ENCODE measurements at regions not wholly inside any gene's neighbourhood (a gene's known extent, or its start where the extent isn't known, plus 50 kb on each side); places are given as distances from the start of the nearest gene placed in this dataset.
"Not testable (repeated sequence)": the region's sequence is repeated elsewhere in the genome, so short reads cannot be mapped to it uniquely, and the experiment has no call there.

DNA sequence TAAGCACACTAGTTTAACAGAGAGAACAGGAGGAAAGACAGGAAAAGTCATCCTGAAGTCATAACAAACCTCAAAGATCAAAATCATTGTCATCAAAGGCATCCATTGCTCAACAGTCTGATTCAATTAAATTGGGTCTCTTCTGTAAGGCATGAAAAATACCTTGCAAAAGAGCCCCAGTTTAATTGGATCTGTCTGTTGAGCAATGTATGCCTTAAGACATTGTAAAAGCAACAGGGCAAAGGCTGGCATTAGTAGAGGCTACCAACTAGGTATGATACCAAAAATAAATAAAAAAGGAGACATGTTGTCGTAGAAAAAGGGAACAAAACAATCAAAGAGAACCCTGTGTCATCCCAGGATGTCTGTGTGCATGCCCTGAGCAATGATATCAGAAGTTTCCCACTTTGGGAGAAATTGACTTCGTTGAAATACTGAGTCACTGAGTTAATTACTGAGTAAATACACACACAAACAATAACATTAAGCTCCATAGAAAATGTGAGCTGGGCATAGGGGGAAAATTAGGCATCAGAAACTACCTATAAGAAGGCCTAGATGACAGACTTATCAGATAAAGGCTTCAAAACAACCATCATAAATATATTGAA, 1013.8 kb upstream of the CITED2 start:
- no peak for DNase-seq

DNA sequence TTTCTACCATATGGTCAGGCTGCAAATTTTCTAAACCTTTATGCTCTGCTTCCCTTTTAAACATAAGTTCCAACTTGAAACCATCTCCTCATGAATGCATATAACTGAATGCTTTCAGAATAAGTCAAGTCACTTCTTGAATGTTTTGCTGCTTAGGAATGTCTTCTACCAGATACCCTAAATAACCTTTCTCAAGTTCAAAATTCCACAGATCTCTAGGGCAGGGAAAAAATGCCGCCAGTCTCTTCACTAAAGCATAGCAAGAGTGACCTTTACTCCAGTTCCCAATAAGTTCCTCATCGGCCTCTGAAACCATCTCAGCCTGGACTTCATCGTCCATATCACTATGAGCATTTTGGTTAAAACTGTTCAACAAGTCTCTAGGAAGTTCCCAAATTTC, 1011.2 kb upstream of the CITED2 start:
- DNase-seq, result no peak

DNA sequence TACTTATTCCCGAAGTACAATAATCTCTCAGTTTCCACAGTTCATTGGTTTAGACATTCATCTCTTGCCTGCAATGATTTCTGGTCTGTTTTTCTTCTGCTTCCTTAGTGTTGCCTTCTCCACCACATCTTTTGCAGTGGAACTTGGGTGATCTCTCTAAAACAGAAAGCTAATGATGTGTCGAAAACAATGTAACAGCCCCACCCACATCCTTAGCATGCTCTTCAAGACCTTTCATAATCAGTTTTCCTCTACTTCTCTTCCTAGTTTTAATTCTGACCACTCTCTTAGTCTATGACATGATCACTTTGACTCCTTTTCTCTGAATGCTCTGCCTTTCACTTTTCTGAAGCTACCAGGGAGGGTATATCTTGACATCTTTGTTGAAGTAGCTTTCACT, 1007.9 kb upstream of the CITED2 start:
- DNase-seq, result no peak

DNA sequence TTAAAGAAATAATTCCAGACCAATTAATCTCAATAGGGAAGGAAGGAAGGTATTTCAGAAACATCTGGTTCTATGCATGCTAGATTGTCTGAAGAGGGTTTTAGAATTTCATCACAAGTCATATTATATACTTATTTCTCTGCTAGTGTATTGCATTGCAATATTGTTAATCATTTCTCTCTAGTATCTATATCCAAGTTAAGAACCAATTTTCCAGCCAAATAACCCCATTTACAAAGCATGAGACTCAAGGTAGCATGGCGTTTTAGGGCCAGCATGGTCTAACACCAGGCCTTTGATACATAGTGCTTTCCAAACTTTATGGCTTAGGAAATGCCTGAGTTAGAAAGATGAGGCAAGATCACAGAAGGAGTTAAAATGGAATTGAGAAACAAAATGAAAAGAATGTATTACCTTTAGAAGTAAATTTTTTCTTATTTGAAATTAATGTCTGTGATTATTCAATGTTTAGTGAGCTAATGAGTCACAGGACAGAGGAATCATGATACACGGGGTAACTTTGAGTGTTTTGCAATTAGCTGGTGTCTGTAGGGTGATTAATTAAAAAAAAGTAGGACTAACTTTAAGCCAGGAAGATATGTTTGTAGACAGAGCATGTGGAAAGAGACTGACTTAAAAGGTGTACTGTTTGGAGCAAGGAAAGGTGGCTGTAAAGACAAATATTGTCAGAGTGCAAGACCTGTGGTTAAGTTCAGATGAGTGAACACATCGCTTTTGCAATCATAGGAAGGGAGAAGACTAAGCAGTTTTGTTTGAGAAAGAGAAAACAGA, 1006.2 kb upstream of the CITED2 start:
- no peak for DNase-seq

DNA sequence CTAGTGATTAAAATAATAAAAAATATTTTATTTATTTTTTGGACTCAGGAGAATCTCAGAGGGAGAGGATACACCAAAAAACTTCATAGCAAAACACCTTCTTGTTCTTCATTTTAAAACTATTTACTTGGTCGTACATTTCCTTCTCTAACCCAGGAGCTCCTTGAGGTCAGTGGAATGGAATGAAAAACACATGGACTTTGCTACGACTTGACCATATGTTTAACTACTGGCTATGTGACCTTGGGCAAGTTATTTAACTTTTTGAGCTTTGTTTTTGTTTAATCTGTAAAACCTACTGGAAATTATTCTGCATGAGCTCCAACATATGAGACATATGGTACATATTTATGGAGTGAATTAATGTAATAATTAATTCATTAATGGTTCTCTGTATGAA, 1005.5 kb upstream of the CITED2 start:
- no peak for DNase-seq

DNA sequence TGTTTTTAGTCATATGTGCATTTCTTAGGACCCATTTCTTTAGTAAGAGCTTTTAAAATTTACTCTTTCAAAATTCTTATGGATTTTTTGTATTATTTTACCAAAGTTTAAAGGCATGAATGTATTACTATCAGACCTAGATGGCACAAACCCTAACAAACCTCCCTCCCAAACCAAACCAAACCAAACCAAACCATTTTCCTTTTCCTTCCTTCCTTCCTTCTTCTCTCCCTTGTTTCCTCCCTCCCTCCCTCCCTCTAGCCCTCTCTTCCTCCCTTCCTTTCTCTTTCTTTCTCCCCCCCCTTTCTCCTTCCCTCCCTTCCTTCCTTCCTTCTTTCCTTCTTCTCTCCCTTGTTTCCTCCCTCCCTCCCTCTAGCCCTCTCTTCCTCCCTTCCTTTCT, 1001.8 kb upstream of the CITED2 start:
- DNase-seq, result no peak

DNA sequence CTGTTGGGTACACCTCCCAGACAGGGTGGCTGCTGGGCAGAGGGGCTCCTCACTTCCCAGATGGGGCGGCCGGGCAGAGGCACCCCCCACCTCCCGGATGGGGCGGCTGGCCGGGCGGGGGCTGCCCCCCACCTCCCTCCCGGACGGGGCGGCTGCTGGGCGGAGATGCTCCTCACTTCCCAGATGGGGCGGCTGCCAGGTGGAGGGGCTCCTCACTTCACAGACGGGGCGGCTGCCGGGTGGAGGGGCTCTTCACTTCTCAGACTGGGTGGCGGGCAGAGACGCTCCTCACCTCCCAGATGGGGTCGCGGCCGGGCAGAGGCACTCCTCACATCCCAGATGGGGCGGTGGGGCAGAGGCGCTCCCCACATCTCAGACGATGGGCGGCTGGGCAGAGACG, 999.3 kb upstream of the CITED2 start:
- DNase-seq, result not testable (repeated sequence)

DNA sequence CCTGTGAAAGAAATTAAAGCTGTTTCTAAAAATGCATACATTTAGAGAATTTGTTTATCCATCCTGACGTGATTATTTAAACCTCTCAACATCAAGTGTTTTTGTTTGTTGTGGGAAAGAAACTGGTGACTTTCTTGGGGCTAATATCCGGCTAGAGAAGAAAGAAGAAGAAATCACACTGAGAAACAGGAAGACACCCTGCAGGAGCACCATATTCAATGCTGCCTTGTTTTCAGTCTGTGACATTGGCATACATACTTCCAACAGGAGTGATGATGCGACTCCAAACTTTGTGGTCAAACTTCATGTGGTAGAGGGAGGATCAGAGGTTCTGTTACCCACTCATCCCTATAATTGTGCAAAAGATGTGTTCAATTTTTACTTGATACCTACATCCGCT, 997.6 kb upstream of the CITED2 start:
- no peak for DNase-seq

DNA sequence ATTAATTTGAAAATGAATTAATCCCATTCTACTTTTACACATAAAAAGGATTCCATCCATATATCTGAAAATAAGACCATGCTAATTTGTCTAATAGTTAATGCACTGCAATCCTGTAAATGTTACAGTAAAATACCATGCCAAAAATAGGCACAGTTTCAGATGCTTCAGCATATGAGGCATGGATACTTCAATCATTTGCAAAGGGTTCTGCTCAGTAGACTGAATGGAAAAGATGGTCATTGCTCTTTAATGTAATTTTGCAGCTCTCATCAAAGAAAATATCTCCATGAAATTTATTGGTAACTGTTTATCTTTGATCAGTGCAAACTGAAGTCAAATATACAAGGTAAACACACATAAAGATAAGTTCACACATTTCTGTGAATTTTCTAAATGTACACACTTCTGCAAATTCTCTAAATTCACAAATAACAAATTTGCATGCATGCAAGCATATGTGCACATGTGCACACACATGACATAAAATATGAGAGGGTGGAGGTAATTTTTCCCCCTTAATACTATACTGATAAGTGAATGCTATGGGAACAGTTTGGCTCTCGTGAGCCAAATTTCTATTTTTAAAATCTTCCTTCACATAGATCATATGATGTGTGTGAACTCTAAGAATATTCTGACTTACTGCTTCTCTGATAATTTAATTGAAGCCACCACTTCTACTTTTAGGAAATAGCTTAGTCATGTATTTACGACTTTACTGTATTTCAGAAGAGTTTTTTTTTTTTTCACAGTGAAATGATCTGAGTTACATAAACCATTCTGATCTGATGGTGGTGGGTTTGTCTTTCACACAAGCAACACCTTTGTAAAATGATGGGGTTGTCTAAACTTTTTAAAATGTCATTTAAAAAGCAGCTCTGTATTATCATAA, 996.8 kb upstream of the CITED2 start:
- DNase-seq, result no peak

DNA sequence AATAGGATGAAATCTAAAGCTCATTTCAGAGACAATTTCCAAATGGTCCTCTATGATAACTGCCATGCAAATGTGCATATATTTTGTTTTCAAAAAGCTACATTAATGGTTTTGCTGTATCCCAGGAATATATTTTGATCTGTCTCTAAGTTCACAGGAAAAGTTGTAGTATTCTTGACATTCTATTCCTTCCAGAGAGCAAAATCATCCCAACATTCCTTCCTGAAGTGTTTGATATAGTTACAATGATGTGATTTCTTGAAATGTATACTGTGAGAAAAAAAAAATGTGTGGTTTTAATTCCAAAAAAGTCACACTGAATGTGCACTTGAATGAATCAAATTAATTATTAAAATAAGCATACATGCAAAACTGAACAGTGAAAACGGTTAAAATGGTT, 996.0 kb upstream of the CITED2 start:
- no peak for DNase-seq

DNA sequence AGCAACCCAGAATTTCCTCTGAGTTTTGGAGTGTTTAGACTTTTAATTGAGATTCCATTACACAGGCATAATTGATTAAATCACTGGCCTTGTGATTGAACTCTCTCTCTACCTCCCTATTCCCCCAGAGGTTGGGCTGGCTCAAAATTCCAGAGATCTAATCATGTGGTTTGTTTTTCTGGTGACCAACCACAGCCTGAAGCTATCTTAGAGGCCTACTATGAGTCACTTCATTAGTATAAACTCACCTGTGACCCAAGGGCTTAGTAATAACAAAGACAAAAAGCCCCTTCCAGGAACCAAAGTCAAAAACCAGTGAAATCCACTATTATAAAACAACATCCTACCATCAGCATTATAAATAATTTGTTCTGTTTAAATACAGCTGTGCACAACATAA, 992.5 kb upstream of the CITED2 start:
- no peak for DNase-seq

DNA sequence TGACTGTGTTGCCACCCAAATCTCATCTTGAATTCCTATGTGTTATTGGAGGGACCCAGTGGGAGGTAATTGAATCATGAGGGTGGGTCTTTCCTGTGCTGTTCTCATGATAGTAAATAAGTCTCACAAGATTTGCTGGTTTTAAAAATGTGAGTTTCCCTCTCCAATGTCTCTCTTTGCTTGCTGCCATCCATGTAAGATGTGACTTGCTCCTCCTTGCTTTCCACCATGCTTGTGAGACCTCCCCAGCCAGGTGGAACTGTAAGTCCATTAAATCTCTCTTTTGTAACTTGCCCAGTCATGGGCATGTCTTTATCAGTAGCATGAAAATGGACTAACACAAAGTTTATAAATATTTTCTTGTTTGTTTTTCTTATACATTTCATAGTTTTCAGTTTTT, 990.5 kb upstream of the CITED2 start:
- DNase-seq, result no peak

DNA sequence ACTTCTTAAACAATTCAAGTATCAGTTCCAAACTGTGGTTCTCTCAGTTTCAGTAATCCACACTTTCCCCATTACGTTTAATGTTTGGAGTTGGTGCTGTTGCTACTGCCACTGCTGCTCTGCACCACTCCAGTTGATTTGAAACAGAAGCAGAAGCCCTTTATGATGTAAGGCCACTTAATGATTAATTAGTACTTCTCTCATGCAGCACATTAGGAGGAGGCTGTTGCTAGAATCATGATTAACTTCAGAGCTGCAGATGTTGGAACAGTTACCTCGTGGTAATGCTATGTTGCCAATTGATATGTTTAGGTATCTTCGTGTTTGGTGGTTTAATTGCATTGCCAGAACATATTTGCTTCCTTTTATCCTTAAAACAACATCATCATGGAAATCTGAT, 986.2 kb upstream of the CITED2 start:
- DNase-seq, result no peak

DNA sequence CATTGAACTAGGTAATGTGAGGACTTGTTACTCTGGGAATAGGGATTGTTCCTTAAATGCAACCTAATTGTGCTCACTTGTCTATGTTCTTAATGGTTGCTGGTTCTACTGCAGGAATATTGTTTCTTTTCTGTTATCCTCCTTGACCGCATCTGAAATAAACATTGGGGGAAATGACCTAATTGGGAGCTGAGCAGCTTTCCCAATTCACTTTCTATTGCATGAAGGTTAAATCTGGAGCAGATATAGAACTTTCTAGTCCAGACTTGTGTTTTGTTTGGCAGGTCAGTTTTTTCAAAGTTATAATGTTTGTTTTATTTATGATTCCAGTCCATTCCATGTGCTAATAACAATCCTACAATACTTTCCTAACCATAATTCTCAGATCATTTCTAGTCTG, 981.0 kb upstream of the CITED2 start:
- DNase-seq, result no peak

DNA sequence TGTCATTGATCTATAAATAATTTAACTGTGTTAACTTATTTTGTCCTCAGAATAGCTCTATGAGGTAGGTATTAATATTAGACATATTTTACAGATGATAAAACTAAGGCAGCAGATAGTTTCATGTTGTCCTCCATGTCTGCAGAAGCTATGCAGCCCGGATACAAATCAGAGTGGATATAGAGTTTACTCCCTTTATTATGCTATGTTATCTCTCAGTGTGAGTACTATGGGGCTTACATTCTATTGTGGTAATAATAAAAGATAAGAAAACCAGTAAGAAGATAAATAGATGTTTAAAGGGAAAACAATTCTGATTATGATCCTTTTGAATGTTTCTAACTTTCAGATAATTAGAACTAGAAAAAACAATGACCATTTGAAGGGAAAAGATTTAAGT, 979.8 kb upstream of the CITED2 start:
- no peak for DNase-seq

DNA sequence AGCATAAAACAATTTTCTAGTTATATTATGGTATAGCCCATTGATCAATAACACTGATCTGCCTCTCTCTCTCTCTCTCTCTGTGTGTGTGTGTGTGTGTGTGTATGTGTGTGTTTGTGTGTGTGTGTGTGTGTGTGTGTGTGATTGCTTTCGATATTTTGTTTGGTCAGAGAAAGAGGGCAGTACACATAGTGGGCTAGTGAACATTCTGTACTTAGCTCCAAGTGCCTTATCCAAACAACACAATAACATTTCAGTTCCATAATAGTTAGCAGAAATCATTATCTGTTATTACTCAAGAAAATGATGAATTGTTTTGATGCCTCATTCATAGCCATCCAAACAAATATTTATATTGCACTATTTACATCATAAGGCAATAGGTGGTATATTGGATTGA, 979.1 kb upstream of the CITED2 start:
- no peak for DNase-seq

DNA sequence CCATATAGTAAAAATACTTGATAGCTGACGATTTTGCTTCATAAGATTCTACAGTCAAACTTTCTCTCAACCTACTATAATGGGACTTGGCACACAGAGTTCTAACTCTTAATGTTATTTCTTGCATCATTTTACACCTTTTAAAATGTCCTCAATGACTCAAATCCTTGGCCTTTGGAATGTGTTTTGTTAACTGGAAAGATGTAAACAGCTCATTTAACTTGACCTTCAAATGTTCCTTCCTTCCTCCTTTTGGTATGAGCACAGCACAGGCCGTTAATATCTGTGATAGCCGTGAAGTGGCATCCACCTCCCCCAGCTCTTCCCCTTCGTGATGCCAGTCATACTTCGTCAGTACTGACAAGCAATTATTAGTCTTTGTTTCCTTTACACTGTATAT, 972.0 kb upstream of the CITED2 start:
- no peak for DNase-seq

DNA sequence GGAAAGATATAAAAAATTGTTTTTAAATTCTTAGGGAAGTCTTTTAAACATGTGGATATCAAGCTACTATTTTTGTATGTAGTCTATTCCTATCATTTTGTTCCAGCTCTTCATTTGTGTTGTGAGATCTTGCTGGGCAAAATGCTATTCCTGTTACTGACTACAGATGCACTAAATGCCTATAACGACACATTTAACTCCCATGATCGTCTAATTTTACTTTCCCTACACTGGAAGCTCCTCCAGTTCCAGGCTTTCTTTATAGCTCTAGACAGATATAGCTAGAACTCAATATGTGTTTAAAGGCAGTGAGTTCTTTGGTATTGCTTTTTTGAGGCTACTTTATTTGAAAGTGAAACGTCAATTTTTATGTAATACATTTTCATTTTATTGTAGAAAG, 971.5 kb upstream of the CITED2 start:
- no peak for DNase-seq

DNA sequence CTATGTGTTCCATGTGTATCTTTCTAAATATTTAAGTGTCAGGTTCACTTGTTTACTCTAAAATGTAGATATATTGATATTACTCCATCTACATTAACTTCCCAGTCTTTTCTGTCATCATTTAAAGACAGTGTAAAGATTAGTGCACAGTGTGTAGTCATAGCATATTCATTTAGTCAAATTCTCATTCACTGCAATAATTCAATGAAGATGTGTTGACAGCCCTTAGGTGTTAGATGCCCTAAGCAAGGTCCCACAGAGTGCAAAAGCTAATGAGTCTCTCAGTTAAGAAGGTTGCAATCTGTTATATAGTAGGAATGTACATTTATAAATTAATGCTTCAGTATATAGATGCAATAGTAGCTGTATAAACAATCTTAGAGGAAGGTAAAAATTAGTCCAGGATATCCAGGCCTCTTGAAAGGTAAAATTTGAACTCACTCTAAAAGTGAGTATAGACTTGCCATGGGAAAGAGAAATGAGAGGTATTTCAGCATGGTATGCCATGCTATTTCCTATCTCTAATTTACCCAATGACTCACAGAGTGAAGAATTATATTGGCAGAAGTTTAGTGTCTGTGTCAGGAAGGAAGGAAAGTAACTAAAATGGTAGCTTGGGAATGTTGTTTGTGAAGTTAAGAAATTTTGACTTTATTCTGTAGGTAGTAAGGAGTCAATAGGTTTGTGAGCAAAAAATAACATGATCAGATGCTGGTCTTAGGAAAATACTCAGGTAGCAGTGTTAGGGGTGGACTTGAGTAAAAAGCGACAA, 969.9 kb upstream of the CITED2 start:
- no peak for DNase-seq

DNA sequence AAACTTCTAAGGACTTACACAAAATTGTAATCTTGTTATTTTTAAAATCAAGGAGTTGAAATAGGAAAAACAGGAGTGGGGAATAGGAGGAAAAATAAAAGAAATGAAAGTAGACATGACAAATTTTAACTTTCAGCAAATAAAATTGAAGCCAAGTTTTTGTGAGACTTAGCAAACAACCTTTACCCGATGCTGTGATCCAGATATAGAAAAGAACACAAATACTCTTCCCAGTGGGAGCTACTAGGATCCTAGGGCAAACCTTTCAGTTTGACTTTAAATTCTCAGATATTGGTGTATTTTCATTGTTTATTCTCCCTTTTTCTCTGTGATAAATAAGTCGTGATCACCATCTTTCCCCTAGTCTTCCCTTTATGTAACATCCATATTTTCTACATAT, 968.7 kb upstream of the CITED2 start:
- no peak for DNase-seq

DNA sequence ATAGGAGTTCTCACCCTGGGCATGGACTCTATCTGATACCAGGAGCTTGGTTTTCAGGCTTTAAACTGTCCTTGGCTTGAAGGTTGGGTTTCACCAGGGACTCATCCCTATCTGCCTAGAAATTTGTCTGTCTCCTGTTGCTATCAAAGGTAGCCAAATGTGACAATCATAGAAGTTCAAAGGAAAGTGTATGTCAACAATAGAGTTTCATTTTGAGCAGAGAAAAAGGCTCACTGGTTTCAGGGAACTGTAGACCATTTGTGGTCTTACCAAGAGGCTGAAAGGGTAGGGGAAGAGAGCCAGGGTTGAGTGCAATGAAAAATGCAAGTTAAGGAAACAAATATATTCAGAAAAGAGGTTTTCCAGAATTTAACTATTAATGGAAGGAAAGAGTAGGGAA, 966.8 kb upstream of the CITED2 start:
- DNase-seq, result no peak

DNA sequence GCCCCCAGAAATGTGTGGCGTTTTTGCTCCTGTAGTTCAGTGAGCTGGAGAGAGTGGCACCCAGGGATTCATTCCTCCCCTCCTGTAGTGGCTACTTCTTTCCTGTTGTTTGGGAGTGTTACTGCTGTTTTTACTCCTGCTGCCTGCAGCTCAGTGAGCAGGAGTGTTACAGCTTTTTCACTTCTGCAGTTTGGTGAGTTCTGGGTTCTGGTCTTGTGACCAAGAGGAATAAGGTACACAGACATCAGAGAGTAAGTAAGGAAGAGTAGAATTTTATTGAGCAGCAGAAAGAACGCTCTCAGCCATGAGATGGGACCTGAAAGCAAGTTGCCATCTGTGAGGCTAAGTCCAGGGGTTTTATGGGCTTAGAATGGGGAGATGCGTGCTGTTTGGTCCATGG, 966.3 kb upstream of the CITED2 start:
- no peak for DNase-seq

DNA sequence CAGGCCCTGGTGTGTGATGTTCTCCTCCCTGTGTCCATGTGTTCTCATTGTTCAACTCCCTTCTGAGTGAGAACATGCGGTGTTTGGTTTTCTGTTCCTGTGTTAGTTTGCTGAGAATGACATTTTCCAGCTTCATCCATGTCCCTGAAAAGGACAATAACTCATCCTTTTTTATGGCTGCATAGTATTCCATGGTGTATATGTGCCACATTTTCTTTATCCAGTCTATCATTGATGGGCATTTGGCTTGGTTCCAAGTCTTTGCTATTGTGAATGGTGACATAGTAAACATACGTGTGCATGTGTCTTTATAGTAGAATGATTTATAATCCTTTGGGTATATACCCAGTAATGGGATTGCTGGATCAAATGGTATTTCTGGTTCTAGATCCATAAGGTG, 964.6 kb upstream of the CITED2 start:
- not testable (repeated sequence) for DNase-seq
